NCI-H2029 (cell line): ENCODE measurements at regions not wholly inside any gene's neighbourhood (a gene's known extent, or its start where the extent isn't known, plus 50 kb on each side); places are given as distances from the start of the nearest gene placed in this dataset.
"Not testable (repeated sequence)": the region's sequence is repeated elsewhere in the genome, so short reads cannot be mapped to it uniquely, and the experiment has no call there.

Experiments
- DNase-seq: peaks from one replicate; lab custom pipeline; 2025; lab: John Stamatoyannopoulos, UW

DNA sequence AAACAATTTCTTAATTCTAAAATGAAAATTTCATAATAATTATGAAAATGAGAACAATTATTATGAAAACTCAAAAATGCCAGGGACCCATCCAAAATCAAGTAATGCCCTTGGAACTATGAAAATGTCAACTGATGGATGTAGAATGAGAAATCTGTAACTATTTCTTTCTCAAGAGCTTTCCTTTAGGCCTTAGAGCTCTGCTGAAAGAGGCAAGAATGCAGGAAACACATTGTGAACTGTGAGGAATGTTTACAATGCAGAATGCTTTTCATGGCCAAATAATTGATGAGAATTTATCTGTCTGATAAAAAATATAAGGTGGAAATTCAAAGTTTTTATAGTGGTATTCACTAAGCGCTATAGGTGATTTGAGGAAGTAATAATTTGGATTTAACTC lies 207.1 kb upstream of the PCDH18 start:
- no peak for DNase-seq

DNA sequence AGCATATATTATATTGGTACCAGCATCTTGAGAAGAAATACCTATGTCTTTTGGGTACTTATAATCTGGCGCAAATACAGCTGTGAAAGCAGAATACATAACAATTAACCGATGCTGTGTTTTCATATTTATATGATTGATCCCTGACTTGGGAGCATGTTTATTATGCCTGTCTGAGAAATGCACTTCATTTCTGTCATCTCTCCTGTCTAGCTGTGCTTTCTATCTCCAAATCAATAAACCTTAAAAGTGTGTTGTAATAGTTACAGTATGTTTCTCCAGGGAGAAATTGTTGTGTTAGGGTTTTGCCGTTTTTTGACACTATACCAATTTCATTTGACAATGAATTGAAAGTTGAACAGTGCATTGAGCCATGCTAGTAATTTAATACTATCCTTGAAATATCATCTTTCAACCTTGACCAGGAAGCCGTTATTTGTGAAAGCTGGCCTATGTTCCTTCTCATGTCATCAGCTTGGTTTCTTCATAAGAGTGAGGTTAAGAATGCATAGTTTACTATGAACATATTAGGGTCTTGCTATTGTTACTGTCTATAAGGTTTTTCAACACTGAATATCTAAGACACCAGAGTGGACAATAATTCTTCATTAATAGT lies 206.2 kb upstream of the PCDH18 start:
- no peak for DNase-seq

DNA sequence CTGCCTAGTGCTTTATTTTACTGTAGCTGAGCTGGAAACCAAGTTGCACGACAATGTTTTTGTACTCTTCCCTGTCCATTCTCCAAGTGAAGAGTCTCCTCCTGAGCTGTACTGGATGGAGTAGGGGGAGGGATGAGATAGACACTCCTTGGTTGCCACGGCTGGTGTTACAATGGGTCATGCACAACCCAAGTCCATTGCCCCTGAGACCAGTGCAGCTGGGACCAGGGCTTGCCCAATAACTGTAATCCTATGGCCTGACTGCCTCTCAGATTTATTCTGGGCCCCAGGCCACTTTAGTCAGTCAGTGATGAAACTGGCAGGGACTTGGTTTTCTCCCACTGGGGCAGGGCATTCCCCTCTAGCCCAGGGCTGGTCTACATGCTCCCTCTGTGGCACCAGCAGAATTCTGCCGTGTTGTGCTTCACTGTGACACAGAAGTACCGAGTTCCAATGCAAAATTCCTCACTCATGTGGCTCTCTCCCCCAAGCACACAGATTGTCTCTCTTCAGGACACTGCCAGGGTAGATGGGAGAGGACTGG lies 203.3 kb upstream of the PCDH18 start:
- no peak for DNase-seq

DNA sequence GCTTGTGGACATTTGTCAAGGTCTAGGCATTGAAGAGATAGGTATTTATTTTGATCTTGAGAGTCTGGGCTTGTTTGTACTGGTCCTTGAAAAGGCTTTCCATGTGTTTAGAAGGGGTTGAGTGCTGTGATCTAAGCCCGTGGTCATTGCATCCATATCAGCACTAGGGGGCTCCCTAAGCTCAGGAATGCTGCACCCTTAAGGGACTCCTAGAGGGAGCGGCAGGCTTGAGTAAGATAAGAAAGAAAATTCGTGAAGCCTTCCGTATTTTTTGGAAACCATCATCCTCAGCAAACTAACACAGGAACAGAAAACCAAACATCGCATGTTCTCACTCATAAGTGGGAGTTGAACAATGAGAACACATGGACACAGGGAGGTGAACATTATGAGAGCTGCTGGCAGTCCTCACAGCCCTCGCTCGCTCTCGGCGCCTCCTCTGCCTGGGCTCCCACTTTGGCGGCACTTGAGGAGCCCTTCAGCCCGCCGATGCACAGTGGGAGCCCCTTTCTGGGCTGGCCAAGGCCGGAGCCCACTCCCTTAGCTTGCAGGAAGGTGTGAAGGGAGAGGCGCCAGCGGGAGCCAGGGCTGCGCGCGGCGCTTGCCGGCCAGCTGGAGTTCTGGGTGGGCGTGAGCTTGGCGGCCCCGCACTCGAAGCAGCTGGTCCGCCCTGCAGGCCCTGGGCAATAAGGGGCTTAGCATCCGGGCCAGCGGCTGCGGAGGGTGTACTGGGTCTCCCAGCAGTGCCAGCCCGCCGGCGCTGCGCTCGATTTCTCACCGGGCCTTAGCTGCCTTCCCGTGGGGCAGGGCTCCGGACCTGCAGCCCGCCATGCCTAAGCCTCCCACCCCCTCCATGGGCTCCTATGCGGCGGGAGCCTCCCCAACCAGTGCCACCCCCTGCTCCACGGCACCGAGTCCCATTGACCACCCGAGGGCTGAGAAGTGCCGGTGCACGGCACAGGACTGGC lies 201.2 kb upstream of the PCDH18 start:
- DNase-seq: not testable (repeated sequence)

DNA sequence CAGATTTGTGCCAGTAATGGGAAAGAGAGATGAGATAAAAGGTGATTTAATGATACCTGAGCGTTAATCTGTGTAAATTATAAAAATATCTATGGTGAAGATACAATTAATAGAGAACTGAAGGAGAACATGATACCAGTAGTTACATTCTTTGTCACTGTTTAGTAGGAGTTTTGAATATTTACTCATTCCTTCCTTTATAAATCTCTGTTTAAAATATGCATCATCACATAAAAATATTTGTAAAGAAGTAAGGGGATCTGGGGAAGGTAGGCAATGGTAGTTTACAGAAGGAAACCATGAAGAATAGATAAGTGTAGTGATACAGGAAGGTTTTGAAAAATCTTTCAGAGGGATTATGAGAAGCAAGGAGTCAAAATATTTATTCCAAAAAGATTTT lies 190.6 kb upstream of the PCDH18 start:
- no peak for DNase-seq

DNA sequence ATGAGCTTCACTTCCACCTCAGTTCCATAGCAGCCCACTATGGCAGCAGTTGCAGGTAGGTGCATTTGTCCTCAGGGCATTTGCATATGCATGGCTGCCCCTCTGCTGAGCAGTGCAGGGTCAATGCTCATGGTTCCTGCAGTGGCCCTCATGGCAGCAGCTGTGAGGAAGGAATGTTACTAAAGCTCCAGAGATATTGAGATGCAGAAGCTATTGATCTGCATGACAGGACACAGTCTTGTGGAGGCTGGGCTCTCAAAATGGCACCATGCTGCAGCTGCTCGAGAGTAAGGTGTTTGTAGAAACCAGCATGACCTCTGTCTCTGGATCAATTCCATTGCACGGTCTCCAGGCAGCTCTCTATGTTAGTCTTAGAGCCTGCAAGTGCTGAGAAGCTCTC lies 179.2 kb upstream of the PCDH18 start:
- no peak for DNase-seq

DNA sequence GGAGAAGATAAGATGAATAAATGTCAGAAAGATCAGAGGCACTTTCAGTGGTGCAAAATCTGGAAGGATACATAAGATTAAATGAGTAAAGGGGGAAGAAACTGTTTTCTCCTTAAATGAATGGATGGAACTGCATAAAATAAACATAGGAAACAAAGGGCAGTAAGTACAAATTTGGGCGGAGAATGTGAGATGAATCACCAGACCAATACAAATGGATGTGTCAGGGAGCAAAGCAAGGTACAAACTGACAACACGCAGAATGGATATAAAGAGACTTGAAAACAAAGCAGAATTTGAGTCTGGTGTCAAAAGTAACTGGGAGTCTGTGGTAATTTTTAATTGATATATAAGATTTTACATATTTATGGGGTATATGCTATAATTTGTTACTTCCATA lies 175.3 kb upstream of the PCDH18 start:
- DNase-seq: no peak

DNA sequence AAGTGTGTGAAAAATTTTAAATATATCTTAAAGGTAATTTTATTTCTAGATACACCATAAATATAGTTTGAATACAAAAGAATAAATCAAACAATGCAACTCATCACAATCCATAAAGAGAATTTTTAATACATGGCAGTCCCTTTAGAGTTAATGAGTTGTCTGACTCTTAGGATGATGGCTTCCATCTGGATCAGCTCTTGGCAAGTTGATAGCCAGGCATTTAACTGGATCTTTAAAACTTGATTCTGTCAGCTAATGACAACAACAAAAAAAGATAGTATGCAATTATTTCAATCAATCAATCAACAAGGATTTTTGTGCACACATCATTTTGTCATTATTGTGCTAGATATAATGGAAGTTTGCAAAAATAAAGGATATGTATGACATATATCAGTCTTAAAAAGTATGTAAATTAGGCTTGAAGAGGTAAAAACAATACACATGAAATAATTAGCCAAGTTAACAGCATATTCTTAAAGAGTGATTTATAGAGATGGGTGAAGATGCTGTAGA lies 174.9 kb upstream of the PCDH18 start:
- no peak for DNase-seq

DNA sequence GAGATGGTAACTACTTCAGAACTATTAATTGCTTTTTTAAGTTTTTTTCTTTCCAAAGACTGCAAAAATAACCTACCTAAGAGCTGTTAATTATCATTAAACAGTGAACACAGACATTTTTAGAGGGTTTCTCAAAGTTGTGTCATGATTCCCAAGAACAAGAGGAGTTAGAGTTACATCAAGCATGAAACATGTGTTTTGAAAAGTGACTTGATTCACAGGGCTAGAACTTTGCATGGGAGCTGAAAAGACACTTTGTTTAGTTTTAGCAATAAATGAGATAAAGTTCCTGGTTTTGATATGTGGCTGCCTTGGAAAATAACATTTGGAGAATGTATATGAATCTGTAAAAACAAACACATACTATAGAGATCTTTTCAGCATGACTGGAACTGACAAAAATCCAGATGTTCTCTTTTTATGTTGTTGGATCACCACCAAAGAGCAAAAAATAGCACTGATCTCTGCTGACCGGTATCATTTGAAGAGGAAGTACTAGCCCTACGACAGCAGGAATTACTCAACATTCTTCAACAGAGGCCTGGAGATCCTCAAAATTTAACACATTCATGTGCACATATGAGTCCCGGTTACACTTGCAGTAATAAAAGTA lies 173.0 kb upstream of the PCDH18 start:
- no peak for DNase-seq

DNA sequence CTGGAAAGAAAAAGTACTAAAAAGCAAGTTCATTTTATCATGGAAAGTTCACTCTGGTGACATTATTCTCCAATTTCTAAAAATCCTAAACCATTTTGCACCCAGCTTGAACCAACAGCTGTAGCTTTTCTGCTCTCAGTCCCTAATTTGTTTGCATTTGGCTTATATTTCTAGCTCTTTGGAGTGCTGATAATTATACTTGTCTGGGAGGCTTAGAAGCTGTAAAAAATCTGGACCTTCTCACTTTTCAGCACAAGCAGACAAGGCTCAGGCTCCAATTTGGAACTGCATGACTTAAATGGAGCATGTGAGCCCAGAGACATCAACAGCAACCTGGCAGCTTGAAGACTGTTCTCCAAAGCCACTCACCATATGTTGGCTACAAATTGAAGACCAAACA lies 170.9 kb upstream of the PCDH18 start:
- DNase-seq: no peak

DNA sequence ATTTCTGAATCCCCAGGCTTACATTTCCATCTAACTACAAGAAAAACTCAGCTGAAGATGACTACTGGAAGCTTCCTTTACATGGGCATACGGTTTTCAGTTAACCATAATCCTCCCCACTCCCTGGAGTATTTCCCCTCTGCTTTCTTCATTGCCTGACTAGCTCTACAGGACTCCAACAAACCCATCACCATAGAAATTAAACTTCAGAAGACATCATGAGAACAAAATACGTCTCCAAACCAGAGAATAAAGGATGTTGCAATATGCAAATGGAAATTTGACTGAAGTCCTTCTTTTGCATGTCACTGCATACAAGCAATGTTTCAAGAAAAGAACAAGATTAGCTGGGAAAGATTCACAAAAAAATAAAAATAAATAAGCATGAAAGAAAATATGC lies 170.2 kb upstream of the PCDH18 start:
- DNase-seq: no peak

DNA sequence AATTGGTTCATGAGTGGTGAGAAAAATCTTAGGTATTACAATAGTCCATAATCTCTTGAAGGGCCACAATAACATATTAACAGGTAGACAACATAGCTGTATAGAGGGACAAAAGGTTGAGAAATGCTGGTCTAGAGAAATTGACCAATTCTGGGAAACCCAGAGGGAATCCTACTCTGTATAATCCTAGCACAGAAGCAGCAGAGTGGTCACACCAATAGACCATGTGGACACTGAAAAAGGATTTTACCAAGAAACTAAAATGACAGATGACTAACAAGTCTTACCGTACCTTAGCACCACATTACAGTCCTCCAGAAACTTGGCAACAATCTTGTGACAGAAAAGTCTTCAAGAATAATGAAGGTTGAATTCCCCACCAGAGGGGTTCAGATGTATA lies 169.1 kb upstream of the PCDH18 start:
- DNase-seq: no peak

DNA sequence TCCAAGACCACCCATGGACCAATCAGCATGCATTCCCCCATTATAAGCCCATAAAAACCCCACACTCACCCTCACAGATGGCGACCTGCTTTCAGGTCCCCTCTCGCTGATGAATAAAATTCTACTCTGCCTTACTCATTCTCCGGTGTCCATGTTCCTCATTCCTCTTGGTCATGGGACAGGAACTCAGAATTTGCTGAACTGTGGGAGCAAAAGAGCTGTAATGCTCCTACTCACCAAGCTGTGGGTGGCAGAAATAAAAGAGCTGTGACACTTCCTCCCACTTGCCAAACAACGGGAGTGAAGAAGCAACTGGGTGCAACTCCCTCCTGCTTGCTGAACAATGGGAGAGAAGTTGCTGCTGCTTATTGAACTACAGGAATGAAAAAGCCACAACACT lies 168.5 kb upstream of the PCDH18 start:
- no peak for DNase-seq

DNA sequence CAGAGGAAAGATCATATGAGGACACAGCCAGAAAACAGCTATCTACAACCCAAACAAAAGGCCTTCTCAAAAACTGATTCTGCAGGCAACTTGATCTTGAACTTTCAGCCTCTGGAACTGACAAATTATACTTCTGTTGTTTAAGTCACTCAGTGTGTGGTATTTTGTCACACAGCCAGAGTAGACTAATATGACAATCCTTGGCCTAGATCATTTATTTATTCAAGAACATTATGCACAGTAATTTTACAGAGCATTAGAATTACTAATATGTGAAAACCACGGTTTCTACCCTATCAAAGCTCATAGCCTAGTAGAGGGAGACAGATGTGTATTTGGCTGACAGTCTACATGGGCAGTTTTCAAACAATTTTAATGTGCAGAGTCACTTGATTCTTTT lies 167.8 kb upstream of the PCDH18 start:
- no peak for DNase-seq

DNA sequence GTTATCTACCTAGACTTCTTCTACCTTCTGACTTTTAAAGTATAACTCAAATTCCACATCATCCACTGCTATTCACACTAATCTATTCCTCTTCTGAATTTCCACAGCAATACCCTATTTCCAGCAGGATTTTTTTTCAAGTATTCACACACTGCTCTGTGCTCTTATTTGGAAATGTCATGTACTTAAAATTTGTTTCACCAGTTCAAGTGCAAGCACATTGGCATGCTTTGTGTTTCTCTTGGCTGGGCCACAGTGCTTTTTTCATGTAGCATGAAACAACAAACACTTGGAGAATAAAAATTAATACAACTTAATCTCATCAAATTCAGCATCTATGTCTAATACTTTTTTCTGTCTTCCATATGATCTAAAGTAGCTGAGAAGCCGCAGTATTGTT lies 161.8 kb upstream of the PCDH18 start:
- DNase-seq: no peak

DNA sequence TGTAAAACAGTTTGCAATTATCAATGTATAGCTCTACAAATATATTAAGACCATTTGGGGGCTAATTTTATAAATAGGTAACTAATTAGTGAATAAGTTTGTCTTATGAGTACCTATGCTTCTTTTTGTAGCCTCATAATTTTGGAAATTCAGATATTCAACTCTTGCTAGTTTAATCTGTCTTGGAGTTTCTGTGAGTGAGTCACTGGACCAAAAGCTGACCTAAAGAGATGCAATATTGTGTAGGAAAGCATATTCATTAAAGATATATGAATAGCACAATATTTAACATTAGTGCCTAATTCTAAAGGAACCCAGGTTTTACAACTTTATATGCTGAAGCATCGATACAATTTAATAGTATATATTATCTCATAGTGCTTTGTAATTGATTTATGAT lies 161.3 kb upstream of the PCDH18 start:
- no peak for DNase-seq

DNA sequence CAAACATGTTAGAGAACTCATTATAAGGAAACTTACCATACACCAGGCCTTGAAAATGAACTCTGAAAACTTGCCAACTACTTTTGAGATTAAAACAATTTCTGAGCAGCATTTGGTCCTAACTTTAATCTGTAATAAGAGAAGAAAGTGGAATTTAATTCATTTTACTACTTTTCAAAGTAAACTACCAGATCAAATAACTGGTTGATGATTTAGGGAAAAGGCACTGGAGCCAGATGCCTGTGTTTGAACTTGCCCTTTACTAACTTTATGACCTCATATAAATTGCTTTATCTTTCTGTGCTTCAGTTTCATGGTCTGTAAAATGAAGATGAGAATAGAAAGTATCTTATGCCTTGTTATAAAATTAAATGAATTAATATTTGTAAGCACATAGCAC lies 159.9 kb upstream of the PCDH18 start:
- no peak for DNase-seq

DNA sequence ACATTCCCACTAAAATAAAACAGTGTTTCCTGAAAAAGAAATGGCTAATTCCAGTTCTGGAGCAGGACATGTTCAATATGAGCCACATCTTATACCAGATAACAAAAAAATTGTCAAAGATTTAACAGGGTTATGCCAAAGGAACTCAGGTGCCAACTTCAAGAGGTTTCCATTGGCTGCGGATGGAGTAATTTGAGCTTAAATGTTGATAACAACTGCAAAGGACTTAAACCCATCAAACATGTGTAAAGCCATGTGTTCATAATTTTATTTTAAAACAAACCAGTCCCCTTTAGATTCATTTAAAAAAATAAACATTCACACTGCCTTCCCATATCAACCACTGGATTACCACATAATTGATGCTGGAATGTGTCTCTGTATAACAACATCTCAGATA lies 156.4 kb upstream of the PCDH18 start:
- DNase-seq: no peak

DNA sequence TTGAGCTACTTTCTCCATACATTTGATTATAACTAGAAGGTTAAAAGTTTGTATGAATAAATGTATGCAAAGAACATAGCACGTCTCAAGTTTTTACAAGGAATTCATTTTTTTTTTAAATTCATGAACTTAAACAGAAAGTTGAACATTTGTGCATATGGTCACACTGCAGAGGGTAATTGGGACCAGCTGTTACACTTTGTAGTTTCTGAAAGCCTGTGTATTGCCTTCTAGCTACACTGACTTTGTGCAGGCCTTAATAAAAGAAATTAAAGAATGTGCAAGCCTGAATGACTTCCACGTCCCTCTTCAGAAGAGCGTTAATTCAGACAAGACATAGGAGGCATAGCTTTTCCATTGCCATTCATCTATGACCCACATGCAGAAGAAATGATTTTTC lies 153.1 kb upstream of the PCDH18 start:
- DNase-seq: no peak

DNA sequence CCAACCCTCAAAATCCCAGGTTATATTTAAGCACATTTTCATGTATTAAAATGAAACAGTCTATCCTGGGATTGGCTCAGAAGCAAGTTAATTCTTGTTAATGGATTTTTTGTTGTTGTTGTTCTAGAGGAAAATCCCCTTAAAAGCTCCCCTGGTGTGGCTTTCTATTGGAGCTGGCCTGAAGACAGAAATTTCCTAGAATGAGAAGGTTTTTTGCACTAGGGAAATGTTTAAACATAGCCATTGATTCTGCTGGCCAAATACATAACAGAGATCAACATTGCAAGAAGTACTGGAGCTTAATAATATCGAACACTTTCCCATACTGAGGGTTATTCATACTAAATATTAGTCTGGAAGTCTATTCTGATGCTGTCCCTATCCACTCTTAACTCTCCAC lies 148.8 kb upstream of the PCDH18 start:
- no peak for DNase-seq

DNA sequence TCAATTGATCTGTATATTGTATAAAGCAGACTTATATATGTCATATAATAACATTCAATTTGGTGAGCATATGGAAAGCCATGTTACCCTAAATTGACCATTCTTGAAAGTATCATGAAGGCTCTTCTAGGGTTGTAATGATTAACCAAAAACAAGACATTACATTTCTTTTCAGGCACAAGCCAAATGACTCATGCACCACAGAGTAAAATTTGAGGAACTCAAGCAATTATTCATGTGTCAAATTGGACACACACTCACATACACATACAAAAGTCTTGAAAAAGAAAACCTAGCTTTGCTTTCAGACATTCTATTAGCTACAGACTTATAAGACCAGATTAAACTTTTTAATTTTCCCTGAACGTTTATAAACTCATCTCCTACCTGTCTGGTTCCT lies 146.5 kb upstream of the PCDH18 start:
- no peak for DNase-seq

DNA sequence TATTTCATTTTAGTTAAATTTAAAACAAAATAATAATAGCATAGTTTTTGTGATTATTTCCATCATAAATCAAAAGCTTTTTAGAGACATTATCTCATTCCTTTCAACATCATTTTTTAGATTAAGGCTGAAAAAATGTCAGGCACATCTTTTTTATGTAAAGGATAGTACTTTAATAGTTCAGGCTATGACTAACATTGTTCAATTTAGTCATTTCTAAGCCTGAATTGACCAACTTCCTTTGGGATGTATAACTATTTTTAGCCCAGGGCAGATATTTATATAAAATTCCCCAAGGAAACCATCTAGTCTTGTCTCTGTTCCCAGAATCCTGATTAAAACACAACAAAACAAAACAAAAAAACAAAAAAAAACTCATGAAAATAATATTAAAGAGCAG lies 145.6 kb upstream of the PCDH18 start:
- no peak for DNase-seq
